ENCODE measurements at regions not wholly inside any gene's neighbourhood (a gene's known extent, or its start where the extent isn't known, plus 50 kb on each side); places are given as distances from the start of the nearest gene placed in this dataset.

DNA sequence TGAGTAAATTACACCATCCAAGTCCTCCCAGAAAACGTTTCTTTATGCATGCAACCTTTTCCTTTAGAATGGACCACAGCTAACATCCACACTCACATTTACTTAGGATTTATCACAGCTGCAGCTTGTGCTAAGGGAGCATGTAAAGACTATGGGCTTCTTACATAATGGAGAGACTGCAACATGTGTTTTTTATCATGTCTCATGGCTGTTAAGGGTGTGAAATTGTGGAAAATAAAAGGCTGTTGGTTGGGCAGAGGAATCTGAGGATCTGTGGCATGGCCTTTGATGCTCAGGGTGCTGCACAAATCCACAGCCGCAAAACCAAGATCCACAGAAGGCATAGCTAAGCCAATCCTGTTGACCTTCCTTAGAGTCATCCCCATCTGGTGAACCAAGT is 112.0 kb upstream of the MTNR1B start:
- no peak for TF ChIP-seq POLR2A (IDR thresholded peaks at IDR 0.05)
- TF ChIP-seq, protein P1, sequence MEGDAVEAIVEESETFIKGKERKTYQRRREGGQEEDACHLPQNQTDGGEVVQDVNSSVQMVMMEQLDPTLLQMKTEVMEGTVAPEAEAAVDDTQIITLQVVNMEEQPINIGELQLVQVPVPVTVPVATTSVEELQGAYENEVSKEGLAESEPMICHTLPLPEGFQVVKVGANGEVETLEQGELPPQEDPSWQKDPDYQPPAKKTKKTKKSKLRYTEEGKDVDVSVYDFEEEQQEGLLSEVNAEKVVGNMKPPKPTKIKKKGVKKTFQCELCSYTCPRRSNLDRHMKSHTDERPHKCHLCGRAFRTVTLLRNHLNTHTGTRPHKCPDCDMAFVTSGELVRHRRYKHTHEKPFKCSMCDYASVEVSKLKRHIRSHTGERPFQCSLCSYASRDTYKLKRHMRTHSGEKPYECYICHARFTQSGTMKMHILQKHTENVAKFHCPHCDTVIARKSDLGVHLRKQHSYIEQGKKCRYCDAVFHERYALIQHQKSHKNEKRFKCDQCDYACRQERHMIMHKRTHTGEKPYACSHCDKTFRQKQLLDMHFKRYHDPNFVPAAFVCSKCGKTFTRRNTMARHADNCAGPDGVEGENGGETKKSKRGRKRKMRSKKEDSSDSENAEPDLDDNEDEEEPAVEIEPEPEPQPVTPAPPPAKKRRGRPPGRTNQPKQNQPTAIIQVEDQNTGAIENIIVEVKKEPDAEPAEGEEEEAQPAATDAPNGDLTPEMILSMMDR (IDR thresholded peaks at IDR 0.05), result no peak
